Ramos (cell line): ENCODE measurements at regions not wholly inside any gene's neighbourhood (a gene's known extent, or its start where the extent isn't known, plus 50 kb on each side); places are given as distances from the start of the nearest gene placed in this dataset.
"Not testable (repeated sequence)": the region's sequence is repeated elsewhere in the genome, so short reads cannot be mapped to it uniquely, and the experiment has no call there.

Source experiments
- in situ Hi-C: fragments of 300-500 bp; cut with MboI; formaldehyde crosslinking; loops from one replicate; pipeline ENCODE4 v1.14.3; 2022; ENCODE audit warnings: low sequenced_read_pairs; ENCODE audit not compliant: unreplicated experiment

GRCh38 chr14:24744641-24745040 lies 110.7 kb upstream of the GZMB start:
- in situ Hi-C loops: loop anchor here (25.0 kb wide), 1 partner anchor 668 kb away; no protein-coding TSS in a partner anchor

- in situ Hi-C loops: loop anchor here (25.0 kb wide), 1 partner anchor 670 kb away; no protein-coding TSS in a partner anchor
These were observed 107.9 kb upstream of the GZMB start for GRCh38 chr14:24741871-24742270.

- in situ Hi-C loops: loop anchor here (5.0 to 25.0 kb wide), 2 partner anchors 416 to 676 kb away; no protein-coding TSS in a partner anchor
These were observed 102.1 kb upstream of the GZMB start for GRCh38 chr14:24735984-24736630.

- in situ Hi-C loops: loop anchor here (5.0 to 25.0 kb wide), 2 partner anchors 417 to 677 kb away; no protein-coding TSS in a partner anchor
These were observed 101.0 kb upstream of the GZMB start for GRCh38 chr14:24734917-24735500.

- in situ Hi-C loops: loop anchor here (25.0 kb wide), 1 partner anchor 686 kb away; no protein-coding TSS in a partner anchor
These were observed 92.5 kb upstream of the GZMB start for GRCh38 chr14:24726480-24726879.

GRCh38 chr14:24725311-24725710 lies 91.3 kb upstream of the GZMB start:
- in situ Hi-C loops: loop anchor here (25.0 kb wide), 1 partner anchor 687 kb away; no protein-coding TSS in a partner anchor

GRCh38 chr14:24721775-24722174 lies 87.8 kb upstream of the GZMB start:
- in situ Hi-C loops: no loop called here

- in situ Hi-C loops: no loop called here
These were observed 81.2 kb upstream of the GZMB start for GRCh38 chr14:24715239-24715638.

GRCh38 chr14:24713404-24713803 lies 79.4 kb upstream of the GZMB start:
- in situ Hi-C loops: no loop called here

- in situ Hi-C loops: no loop called here
These were observed 78.9 kb upstream of the GZMB start for GRCh38 chr14:24712909-24713308.

- in situ Hi-C loops: no loop called here
These were observed 78.4 kb upstream of the GZMB start for GRCh38 chr14:24712374-24712773.

GRCh38 chr14:24710403-24711112 lies 76.6 kb upstream of the GZMB start:
- in situ Hi-C loops: no loop called here

GRCh38 chr14:24708684-24709083 lies 74.7 kb upstream of the GZMB start:
- in situ Hi-C loops: no loop called here

- in situ Hi-C loops: no loop called here
These were observed 72.4 kb upstream of the GZMB start for GRCh38 chr14:24706351-24706750.

GRCh38 chr14:24705840-24706239 lies 71.8 kb upstream of the GZMB start:
- in situ Hi-C loops: no loop called here

- in situ Hi-C loops: no loop called here
These were observed 67.1 kb upstream of the GZMB start for GRCh38 chr14:24701062-24701461.

- in situ Hi-C loops: no loop called here
These were observed 66.5 kb upstream of the GZMB start for GRCh38 chr14:24700511-24700910.

- in situ Hi-C loops: no loop called here
These were observed 65.1 kb upstream of the GZMB start for GRCh38 chr14:24699052-24699451.

GRCh38 chr14:24696280-24696920 lies 62.4 kb upstream of the GZMB start:
- in situ Hi-C loops: not testable (repeated sequence)
